ENCODE measurements at regions not wholly inside any gene's neighbourhood (a gene's known extent, or its start where the extent isn't known, plus 50 kb on each side); places are given as distances from the start of the nearest gene placed in this dataset.

DNA sequence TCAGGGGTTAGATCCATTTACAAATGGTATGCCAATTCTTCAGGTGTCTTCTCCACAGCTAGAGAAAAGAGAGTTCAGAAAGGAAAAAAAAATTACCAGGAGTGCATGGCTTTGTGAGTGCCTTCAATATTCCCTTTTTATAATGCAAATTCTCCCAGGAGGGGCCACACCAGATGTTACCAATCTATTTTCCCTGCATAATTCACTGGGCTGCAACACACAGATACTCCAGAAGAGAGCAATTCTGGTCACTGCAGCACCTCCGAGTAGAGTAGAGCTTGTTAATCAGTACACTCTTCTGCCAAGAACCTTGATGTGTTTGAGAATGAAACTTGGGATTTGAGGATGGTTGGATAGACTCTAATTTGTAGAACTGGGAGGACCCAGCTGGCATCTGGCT lies 80.7 kb upstream of the SPRED1 start:
- TF ChIP-seq, protein P1, sequence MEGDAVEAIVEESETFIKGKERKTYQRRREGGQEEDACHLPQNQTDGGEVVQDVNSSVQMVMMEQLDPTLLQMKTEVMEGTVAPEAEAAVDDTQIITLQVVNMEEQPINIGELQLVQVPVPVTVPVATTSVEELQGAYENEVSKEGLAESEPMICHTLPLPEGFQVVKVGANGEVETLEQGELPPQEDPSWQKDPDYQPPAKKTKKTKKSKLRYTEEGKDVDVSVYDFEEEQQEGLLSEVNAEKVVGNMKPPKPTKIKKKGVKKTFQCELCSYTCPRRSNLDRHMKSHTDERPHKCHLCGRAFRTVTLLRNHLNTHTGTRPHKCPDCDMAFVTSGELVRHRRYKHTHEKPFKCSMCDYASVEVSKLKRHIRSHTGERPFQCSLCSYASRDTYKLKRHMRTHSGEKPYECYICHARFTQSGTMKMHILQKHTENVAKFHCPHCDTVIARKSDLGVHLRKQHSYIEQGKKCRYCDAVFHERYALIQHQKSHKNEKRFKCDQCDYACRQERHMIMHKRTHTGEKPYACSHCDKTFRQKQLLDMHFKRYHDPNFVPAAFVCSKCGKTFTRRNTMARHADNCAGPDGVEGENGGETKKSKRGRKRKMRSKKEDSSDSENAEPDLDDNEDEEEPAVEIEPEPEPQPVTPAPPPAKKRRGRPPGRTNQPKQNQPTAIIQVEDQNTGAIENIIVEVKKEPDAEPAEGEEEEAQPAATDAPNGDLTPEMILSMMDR (IDR thresholded peaks at IDR 0.05): no peak
- no peak for TF ChIP-seq POLR2A (IDR thresholded peaks at IDR 0.05)

Data from Peyer's patch (tissue), 4 donors.